Nephron (organoid): ENCODE measurements at regions not wholly inside any gene's neighbourhood (a gene's known extent, or its start where the extent isn't known, plus 50 kb on each side); places are given as distances from the start of the nearest gene placed in this dataset.

Source experiments
- H3K27ac Mint-ChIP-seq, 3 experiments: 2 replicates each; pipeline ENCODE4 v1.8.0; 2020; ENCODE audit warnings: mixed read lengths in 3 of 3, mild to moderate bottlenecking in 2 of 3, moderate library complexity in 1 of 3
- H3K27me3 Mint-ChIP-seq: 2 replicates; pipeline ENCODE4 v1.8.0; 2021; ENCODE audit warnings: low read depth, mild to moderate bottlenecking, moderate library complexity, mixed read lengths
- H3K36me3 Mint-ChIP-seq: 2 replicates; pipeline ENCODE4 v1.8.0; 2020; ENCODE audit warnings: low read depth, mixed read lengths
- H3K4me1 Mint-ChIP-seq: 2 replicates; pipeline ENCODE4 v1.8.0; 2020; ENCODE audit warnings: mixed read lengths
- H3K4me3 Mint-ChIP-seq, 3 experiments: 2 replicates each; pipeline ENCODE4 v1.8.0; 2020; ENCODE audit warnings: mild to moderate bottlenecking in 3 of 3, mixed read lengths in 3 of 3, moderate library complexity in 2 of 3
- H3K9me3 Mint-ChIP-seq: 2 replicates; pipeline ENCODE4 v1.8.0; 2020; ENCODE audit warnings: mixed read lengths
- TF ChIP-seq, protein P1 (sequence below), 3 experiments: fragments of 200-600 bp; sonication (generic); IDR thresholded peaks; one replicate each; pipeline ENCODE4 v1.5.0; 2021; ENCODE audit warnings: antibody characterized with exemption in 3 of 3; ENCODE audit not compliant: unreplicated experiment in 3 of 3

DNA sequence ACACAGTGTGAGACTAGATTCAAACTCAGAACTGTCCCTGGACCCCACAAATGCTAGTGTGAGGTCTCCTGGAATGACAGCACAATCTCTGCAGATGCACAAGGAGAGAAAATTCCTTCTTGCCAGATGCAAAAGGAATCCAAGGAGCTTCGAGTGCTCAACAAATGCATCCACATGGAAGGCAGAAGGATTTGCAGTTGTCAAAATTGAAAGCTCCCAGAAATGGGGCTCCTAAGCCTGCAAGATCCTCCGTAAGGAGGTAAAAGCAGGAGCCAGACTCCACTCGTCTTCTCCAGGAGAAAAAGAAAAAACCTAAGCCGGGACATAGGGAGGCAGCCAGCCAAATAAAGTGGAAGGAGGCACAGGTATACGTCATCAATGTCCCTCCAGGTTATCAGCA is 355.0 kb upstream of the KLHL29 start:
- Mint-ChIP-seq H3K27me3 (peaks cover 37% of the 10 kb centered on the region), H3K9me3 (peaks cover 2% of the 10 kb centered on the region), H3K36me3 (no peaks in the 10 kb centered on the region), H3K27ac (no peak overlapping the region), H3K4me3 (no peak overlapping the region), H3K4me1 (peaks cover 2% of the 10 kb centered on the region)
- TF ChIP-seq, protein P1, sequence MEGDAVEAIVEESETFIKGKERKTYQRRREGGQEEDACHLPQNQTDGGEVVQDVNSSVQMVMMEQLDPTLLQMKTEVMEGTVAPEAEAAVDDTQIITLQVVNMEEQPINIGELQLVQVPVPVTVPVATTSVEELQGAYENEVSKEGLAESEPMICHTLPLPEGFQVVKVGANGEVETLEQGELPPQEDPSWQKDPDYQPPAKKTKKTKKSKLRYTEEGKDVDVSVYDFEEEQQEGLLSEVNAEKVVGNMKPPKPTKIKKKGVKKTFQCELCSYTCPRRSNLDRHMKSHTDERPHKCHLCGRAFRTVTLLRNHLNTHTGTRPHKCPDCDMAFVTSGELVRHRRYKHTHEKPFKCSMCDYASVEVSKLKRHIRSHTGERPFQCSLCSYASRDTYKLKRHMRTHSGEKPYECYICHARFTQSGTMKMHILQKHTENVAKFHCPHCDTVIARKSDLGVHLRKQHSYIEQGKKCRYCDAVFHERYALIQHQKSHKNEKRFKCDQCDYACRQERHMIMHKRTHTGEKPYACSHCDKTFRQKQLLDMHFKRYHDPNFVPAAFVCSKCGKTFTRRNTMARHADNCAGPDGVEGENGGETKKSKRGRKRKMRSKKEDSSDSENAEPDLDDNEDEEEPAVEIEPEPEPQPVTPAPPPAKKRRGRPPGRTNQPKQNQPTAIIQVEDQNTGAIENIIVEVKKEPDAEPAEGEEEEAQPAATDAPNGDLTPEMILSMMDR (IDR thresholded peaks at IDR 0.05; ENCODE audit: unreplicated experiment in 3 of 3), result no peak

DNA sequence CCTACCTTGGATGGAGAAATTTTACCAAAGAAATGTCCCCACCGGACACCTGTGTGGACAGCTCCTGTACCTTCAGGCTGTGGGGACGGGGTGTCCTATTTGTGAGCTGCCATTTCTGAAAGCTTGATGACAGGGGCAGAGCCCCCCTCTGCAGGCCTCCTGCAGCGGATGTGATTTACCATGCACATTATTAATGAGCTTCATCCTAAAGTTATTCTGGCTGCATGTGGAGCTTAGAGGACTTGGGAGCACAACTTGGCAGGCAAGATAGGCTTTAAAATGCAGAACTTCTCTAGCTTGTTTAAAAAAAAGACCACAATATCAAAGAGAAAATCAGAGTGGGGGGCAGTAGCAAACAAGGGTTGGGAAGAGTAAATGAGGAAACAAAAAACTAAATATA is 350.0 kb upstream of the KLHL29 start:
- Mint-ChIP-seq H3K36me3 (no peaks in the 10 kb centered on the region), H3K4me3 (no peak overlapping the region), H3K9me3 (no peaks in the 10 kb centered on the region), H3K4me1 (peaks cover 26% of the 10 kb centered on the region), H3K27ac (no peak overlapping the region), H3K27me3 (peaks cover 29% of the 10 kb centered on the region)
- TF ChIP-seq, protein P1 (IDR thresholded peaks at IDR 0.05; ENCODE audit: unreplicated experiment in 3 of 3), result no peak

DNA sequence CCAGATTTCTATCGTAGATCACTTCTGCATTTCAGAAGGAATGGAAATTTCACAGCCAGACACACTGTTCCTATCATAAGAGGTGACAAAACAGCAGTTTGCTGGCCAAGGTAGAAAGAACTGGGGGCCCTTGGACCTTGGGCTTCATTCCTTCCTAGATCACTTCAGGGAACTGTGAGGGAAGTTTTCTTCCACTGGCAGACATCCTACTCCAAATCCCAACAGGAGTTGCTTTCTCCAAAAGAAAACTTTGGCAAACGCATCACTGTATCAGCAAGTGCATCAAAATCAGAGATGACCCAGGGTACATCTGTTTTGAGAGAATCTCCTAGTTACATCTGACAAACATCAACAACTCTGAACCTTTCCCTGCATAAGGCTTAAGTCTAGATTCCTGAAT is 348.4 kb upstream of the KLHL29 start:
- H3K4me3 Mint-ChIP-seq, result no peak overlapping the region
- peaks cover 39% of the 10 kb centered on the region for H3K4me1 Mint-ChIP-seq
- H3K27ac Mint-ChIP-seq, result no peak overlapping the region
- peaks cover 22% of the 10 kb centered on the region for H3K27me3 Mint-ChIP-seq
- no peaks in the 10 kb centered on the region for H3K36me3 Mint-ChIP-seq
- H3K9me3 Mint-ChIP-seq, result no peaks in the 10 kb centered on the region
- TF ChIP-seq, protein P1 (IDR thresholded peaks at IDR 0.05; ENCODE audit: unreplicated experiment in 3 of 3), result no peak

DNA sequence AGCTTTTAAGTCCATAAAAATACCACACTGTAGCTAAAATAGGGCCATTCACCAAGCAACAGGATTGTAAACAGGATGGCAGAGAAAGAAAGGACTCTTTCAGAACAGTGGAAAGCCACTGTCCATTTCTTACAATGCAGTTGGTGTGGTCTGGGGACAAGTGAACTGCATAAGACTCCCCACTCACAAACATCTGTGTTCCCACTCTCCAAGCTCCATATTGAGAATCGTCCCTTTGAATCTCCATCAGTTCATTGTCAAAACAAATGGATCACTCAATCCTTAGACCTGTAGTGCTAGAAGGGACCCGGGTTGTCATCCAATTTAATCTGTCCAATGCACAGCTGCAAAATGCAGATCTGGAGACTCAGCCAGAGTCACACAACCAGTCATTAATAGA is 347.4 kb upstream of the KLHL29 start:
- peaks cover 46% of the 10 kb centered on the region for H3K4me1 Mint-ChIP-seq
- TF ChIP-seq, protein P1 (IDR thresholded peaks at IDR 0.05; ENCODE audit: unreplicated experiment in 3 of 3), result no peak
- H3K4me3 Mint-ChIP-seq, result no peak overlapping the region
- H3K27me3 Mint-ChIP-seq, result peaks cover 19% of the 10 kb centered on the region
- H3K36me3 Mint-ChIP-seq, result no peaks in the 10 kb centered on the region
- H3K9me3 Mint-ChIP-seq, result no peaks in the 10 kb centered on the region
- no peak overlapping the region for H3K27ac Mint-ChIP-seq

DNA sequence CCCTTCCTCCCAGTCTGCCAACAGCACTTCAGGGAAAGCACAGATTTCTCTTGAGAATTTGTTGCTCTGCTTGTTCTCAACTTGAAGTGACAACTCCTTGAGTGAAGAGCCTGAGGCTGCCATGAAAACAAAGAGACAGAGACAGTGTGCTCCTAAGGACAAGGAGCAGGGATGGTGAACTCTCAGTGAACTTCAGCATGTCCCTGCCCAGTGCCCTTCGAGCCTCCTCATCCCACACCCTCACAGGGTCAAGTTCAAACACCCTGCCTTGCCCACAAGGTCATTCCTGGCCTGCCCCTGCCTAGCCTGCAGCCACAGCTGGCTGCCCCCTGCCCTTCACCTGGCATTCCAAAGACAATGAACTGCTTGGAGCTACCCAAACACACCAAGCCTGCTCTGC is 343.5 kb upstream of the KLHL29 start:
- Mint-ChIP-seq H3K27me3 (peaks cover 10% of the 10 kb centered on the region), H3K4me1 (peaks cover 40% of the 10 kb centered on the region), H3K27ac (no peak overlapping the region), H3K4me3 (no peak overlapping the region), H3K9me3 (no peaks in the 10 kb centered on the region), H3K36me3 (no peaks in the 10 kb centered on the region)
- TF ChIP-seq, protein P1 (IDR thresholded peaks at IDR 0.05; ENCODE audit: unreplicated experiment in 3 of 3), result no peak

DNA sequence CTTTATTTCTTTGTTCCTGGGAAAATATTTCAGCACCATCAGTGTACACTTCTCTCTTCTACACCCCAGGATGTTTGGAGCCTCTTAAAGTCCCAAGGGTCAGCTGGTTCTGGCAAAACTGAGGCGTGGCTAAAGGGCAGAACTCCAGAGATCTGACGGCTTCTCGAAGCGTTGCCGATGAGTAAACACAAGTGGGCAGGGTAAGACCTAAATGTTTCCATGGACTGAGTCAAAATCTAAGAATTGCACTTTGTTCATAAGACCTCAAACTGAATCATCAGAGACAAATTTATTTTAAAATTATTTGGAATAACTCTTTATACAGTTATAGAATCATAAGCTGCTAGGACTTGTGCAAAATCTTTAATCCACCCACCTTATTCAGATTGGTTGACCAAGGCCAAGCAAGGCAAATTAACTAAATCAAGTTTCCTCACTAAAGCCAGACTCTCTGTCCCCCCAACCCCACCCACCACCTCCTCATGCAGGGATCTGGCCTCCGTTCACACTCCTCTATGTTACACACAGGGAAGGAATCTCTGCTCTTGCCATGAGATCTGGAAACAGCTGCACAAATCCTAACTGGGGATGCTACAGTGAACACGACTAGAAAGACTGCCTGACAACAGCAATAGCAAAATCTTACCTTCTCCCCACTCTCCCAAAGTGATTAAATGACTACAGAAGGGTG is 342.6 kb upstream of the KLHL29 start:
- peak overlapping the region in 2 of 3 experiments; percentile 34 to 53 for H3K27ac Mint-ChIP-seq

More for the DNA sequence above, 342.6 kb upstream of the KLHL29 start:
- H3K9me3 Mint-ChIP-seq, result no peaks in the 10 kb centered on the region
- H3K27me3 Mint-ChIP-seq, result peaks cover 10% of the 10 kb centered on the region
- TF ChIP-seq, protein P1 (IDR thresholded peaks at IDR 0.05; ENCODE audit: unreplicated experiment in 3 of 3), result no peak
- no peak overlapping the region for H3K4me3 Mint-ChIP-seq
- H3K4me1 Mint-ChIP-seq, result peaks cover 36% of the 10 kb centered on the region
- no peaks in the 10 kb centered on the region for H3K36me3 Mint-ChIP-seq
